HepG2 (cell line): ENCODE measurements at regions not wholly inside any gene's neighbourhood (a gene's known extent, or its start where the extent isn't known, plus 50 kb on each side); places are given as distances from the start of the nearest gene placed in this dataset.

Source experiments
- CTCF ChIP-seq: sonication (generic); formaldehyde crosslinking; IDR thresholded peaks from 2 replicates; pipeline ENCODE4 v1.5.0; 2020; ENCODE audit warnings: mild to moderate bottlenecking, missing genetic modification reagents, moderate library complexity
- PHF21A ChIP-seq: sonication (generic); formaldehyde crosslinking; IDR thresholded peaks from 2 replicates; pipeline ENCODE4 v1.5.0; 2020; ENCODE audit warnings: mild to moderate bottlenecking, missing genetic modification reagents
- ZNF138 ChIP-seq: sonication (generic); formaldehyde crosslinking; IDR thresholded peaks from 2 replicates; pipeline ENCODE4 v1.5.0; 2020; ENCODE audit warnings: mild to moderate bottlenecking, low read depth, missing genetic modification reagents

DNA sequence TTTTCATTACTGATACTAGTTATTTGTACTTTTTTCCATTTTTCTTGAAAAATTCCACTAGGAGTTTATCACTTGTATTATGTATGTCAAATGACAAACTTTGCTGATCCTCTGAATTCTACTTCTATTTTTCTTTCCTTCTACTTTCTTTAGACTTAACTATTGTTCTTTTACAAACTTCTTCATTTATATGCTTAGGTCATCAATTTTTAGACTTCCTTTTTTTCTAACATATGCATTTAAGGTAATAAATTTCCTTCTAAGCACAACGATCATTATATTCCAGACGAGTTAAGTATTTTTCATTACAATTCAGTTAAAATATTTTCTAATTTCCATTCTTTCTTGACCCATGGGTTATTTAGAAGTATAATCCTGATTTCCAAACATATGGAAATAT, 240.8 kb downstream of the NHLRC3 start:
- TF ChIP-seq PHF21A (CRISPR knock-in tag) (no peak), CTCF (CRISPR knock-in tag) (no peak), ZNF138 (CRISPR knock-in tag) (no peak)
